ENCODE measurements at regions not wholly inside any gene's neighbourhood (a gene's known extent, or its start where the extent isn't known, plus 50 kb on each side); places are given as distances from the start of the nearest gene placed in this dataset.

DNA sequence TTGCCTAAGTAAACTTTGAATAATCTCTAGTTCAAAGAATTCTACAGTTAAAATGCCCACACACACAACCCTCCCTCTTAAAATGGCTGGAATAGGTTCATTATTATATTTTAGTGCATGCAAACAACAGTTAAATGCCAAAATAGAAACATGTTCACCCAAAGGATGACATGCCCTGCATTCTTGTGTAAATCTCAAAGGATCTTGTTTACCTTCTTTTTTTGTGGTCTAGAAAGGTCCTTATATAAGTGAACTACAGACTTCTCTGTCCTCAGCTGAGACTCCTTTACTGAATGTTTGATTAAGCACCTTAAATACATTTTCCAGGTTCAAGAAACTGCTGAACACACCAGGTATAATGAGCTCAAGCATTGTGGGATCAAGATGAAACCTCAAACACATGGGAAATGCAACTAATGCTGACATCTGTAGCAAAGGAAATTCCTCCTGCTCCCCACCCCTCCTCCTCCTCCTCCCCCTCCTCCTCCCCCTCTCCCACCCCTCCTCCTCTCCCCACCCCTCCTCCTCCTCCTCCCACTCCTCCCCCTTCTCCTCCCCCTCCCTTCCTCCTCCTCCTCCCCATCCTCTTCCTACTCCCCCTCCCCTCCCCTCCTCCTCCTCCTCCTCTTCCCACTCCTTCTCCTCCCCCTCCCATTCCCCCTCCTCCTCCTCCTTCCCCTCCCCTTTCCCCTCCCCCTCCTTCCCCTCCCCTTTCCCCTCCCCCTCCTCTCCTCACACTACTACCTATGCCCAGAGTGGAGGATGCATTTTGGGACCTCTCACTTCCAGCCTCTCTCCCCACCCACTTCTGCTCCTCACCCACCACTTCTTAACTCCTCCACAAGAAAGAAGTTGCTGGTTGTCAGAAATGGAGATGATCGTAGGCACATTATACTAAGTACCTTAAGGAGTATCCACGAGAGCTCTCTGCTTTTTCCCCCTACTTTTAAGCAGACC lies 233.9 kb downstream of the MRPL39 start:
- TF ChIP-seq, protein P1, sequence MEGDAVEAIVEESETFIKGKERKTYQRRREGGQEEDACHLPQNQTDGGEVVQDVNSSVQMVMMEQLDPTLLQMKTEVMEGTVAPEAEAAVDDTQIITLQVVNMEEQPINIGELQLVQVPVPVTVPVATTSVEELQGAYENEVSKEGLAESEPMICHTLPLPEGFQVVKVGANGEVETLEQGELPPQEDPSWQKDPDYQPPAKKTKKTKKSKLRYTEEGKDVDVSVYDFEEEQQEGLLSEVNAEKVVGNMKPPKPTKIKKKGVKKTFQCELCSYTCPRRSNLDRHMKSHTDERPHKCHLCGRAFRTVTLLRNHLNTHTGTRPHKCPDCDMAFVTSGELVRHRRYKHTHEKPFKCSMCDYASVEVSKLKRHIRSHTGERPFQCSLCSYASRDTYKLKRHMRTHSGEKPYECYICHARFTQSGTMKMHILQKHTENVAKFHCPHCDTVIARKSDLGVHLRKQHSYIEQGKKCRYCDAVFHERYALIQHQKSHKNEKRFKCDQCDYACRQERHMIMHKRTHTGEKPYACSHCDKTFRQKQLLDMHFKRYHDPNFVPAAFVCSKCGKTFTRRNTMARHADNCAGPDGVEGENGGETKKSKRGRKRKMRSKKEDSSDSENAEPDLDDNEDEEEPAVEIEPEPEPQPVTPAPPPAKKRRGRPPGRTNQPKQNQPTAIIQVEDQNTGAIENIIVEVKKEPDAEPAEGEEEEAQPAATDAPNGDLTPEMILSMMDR (IDR thresholded peaks at IDR 0.05; ENCODE audit: low read depth, low read length, missing input control), result no peak
- TF ChIP-seq RXRA (IDR thresholded peaks at IDR 0.05) (no peak), RAD21 (IDR thresholded peaks at IDR 0.05) (no peak), NR2F2 (IDR thresholded peaks at IDR 0.05) (no peak), TAF1 (conservative IDR thresholded peaks at IDR 0.05) (no peak), GABPA (IDR thresholded peaks at IDR 0.05 in 1 of 2, conservative IDR thresholded peaks at IDR 0.05 in 1 of 2) (no peak), SP1 (IDR thresholded peaks at IDR 0.05) (no peak), JUND (IDR thresholded peaks at IDR 0.05) (no peak)
- TF ChIP-seq, protein P2, sequence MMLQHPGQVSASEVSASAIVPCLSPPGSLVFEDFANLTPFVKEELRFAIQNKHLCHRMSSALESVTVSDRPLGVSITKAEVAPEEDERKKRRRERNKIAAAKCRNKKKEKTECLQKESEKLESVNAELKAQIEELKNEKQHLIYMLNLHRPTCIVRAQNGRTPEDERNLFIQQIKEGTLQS (IDR thresholded peaks at IDR 0.05), result no peak
- TF ChIP-seq, protein P3, sequence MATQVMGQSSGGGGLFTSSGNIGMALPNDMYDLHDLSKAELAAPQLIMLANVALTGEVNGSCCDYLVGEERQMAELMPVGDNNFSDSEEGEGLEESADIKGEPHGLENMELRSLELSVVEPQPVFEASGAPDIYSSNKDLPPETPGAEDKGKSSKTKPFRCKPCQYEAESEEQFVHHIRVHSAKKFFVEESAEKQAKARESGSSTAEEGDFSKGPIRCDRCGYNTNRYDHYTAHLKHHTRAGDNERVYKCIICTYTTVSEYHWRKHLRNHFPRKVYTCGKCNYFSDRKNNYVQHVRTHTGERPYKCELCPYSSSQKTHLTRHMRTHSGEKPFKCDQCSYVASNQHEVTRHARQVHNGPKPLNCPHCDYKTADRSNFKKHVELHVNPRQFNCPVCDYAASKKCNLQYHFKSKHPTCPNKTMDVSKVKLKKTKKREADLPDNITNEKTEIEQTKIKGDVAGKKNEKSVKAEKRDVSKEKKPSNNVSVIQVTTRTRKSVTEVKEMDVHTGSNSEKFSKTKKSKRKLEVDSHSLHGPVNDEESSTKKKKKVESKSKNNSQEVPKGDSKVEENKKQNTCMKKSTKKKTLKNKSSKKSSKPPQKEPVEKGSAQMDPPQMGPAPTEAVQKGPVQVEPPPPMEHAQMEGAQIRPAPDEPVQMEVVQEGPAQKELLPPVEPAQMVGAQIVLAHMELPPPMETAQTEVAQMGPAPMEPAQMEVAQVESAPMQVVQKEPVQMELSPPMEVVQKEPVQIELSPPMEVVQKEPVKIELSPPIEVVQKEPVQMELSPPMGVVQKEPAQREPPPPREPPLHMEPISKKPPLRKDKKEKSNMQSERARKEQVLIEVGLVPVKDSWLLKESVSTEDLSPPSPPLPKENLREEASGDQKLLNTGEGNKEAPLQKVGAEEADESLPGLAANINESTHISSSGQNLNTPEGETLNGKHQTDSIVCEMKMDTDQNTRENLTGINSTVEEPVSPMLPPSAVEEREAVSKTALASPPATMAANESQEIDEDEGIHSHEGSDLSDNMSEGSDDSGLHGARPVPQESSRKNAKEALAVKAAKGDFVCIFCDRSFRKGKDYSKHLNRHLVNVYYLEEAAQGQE (IDR thresholded peaks at IDR 0.05), result no peak
- TF ChIP-seq, protein P4, sequence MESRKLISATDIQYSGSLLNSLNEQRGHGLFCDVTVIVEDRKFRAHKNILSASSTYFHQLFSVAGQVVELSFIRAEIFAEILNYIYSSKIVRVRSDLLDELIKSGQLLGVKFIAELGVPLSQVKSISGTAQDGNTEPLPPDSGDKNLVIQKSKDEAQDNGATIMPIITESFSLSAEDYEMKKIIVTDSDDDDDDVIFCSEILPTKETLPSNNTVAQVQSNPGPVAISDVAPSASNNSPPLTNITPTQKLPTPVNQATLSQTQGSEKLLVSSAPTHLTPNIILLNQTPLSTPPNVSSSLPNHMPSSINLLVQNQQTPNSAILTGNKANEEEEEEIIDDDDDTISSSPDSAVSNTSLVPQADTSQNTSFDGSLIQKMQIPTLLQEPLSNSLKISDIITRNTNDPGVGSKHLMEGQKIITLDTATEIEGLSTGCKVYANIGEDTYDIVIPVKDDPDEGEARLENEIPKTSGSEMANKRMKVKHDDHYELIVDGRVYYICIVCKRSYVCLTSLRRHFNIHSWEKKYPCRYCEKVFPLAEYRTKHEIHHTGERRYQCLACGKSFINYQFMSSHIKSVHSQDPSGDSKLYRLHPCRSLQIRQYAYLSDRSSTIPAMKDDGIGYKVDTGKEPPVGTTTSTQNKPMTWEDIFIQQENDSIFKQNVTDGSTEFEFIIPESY (IDR thresholded peaks at IDR 0.05), result no peak
